ENCODE measurements at regions not wholly inside any gene's neighbourhood (a gene's known extent, or its start where the extent isn't known, plus 50 kb on each side); places are given as distances from the start of the nearest gene placed in this dataset.

DNA sequence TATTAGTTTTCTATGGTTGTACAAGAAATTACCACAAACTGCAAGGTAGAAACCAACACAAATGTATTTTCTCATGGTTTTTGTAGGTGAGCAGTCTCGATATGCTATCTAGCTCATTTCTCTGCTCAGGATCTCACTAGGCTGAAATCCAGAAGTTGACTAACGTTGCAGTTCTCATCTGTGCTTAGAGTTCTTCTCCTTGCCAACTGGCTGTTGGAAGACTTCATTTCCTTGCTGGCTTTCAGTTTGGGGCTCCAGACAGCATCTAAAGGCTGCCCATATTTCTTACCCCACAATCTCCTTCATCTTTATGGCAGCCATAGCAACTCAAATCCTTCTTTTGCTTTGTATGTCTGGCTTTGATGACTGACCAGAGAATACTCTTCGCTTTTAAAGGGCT is 362.6 kb upstream of the ADGRL4 start:
- TF ChIP-seq, protein P1, sequence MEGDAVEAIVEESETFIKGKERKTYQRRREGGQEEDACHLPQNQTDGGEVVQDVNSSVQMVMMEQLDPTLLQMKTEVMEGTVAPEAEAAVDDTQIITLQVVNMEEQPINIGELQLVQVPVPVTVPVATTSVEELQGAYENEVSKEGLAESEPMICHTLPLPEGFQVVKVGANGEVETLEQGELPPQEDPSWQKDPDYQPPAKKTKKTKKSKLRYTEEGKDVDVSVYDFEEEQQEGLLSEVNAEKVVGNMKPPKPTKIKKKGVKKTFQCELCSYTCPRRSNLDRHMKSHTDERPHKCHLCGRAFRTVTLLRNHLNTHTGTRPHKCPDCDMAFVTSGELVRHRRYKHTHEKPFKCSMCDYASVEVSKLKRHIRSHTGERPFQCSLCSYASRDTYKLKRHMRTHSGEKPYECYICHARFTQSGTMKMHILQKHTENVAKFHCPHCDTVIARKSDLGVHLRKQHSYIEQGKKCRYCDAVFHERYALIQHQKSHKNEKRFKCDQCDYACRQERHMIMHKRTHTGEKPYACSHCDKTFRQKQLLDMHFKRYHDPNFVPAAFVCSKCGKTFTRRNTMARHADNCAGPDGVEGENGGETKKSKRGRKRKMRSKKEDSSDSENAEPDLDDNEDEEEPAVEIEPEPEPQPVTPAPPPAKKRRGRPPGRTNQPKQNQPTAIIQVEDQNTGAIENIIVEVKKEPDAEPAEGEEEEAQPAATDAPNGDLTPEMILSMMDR (IDR thresholded peaks at IDR 0.05; ENCODE audit: low read length) = no peak
- TF ChIP-seq EZH2 (optimal IDR thresholded peaks at IDR 0.05; ENCODE audit: low read depth, low read length) = no peak
- no peak for TF ChIP-seq EZH2phosphoT487 (IDR thresholded peaks at IDR 0.05; ENCODE audit: low read length)

All from MM.1S (cell line).